ACC112 (cell line): ENCODE measurements at regions not wholly inside any gene's neighbourhood (a gene's known extent, or its start where the extent isn't known, plus 50 kb on each side); places are given as distances from the start of the nearest gene placed in this dataset.
"Not testable (repeated sequence)": the region's sequence is repeated elsewhere in the genome, so short reads cannot be mapped to it uniquely, and the experiment has no call there.

Experiments used
- H2AFZ ChIP-seq: fragments of 200-600 bp; sonication (generic); one replicate; pipeline ENCODE4 v1.6.0; 2017; ENCODE audit warnings: antibody characterized with exemption, low read length; ENCODE audit not compliant: unreplicated experiment
- H3K27ac ChIP-seq: fragments of 200-600 bp; sonication (generic); 2 replicates; pipeline ENCODE4 v1.5.1; 2014; ENCODE audit warnings: low read depth, mild to moderate bottlenecking, antibody characterized with exemption, low read length, moderate library complexity
- H3K27me3 ChIP-seq: fragments of 200-600 bp; sonication (generic); 2 replicates; pipeline ENCODE4 v1.6.1; 2014; ENCODE audit warnings: mild to moderate bottlenecking, antibody characterized with exemption, low read length, moderate library complexity, mixed read lengths; ENCODE audit not compliant: insufficient read depth
- H3K36me3 ChIP-seq: fragments of 200-600 bp; sonication (generic); 2 replicates; pipeline ENCODE4 v1.6.1; 2016; ENCODE audit warnings: mild to moderate bottlenecking, antibody characterized with exemption, low read length, moderate library complexity, mixed read lengths; ENCODE audit not compliant: insufficient read depth
- H3K4me1 ChIP-seq: fragments of 200-600 bp; sonication (generic); one replicate; pipeline ENCODE4 v1.6.1; 2016; ENCODE audit warnings: low read length, mixed read lengths; ENCODE audit not compliant: insufficient read depth, unreplicated experiment, control insufficient read depth
- H3K4me3 ChIP-seq: fragments of 200-600 bp; sonication (generic); 2 replicates; pipeline ENCODE4 v1.5.1; 2014; ENCODE audit warnings: mild to moderate bottlenecking, low read depth, low read length
- H3K79me2 ChIP-seq: fragments of 200-600 bp; sonication (generic); one replicate; pipeline ENCODE4 v1.6.0; 2016; ENCODE audit warnings: low read length; ENCODE audit not compliant: control insufficient read depth, unreplicated experiment, insufficient read depth

DNA sequence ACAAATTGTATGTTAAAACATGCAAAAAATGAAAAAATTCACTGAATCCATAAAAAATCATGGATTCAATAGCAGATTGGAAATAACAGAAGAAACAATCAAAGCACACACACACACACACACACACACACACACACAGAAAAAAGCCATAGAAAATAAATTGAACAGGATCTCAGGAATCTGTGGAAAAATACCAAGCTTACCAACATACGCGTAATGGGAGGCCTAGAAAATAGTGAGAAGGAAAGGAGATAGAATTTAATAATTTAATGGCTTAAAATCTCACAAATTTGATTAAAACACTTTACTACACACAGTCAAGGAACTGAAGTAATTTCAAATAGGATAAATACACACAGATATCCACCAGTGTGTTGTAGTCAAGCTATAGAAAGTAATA is 1671.5 kb upstream of the PIK3C3 start:
- Histone ChIP-seq H3K4me3 (no peak overlapping the region), H3K27me3 (no peaks in the 10 kb centered on the region), H3K27ac (no peak overlapping the region), H2AFZ (no peak overlapping the region), H3K36me3 (no peaks in the 10 kb centered on the region), H3K4me1 (no peaks in the 10 kb centered on the region), H3K79me2 (no peaks in the 10 kb centered on the region)

DNA sequence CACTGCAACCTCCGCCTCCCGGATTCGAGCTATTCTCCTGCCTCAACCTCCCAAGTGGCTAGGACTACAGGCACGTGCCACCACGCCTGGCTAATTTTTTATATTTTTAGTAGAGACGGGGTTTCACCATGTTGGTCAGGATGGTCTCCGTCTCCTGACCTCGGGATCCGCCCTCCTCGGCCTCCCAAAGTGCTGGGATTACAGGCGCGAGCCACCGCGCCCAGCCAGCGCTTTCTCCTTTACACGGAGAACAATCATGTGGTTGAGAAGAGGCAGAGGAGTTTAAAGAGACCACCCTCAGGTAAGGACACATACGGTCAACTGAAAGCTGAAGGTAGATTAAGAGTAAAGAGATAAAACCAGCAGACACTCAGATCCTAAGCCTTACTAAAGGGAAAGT is 1673.7 kb upstream of the PIK3C3 start:
- not testable (repeated sequence) for H3K27ac ChIP-seq, H3K27me3 ChIP-seq, H3K79me2 ChIP-seq, H3K4me3 ChIP-seq, H2AFZ ChIP-seq, H3K36me3 ChIP-seq, H3K4me1 ChIP-seq

DNA sequence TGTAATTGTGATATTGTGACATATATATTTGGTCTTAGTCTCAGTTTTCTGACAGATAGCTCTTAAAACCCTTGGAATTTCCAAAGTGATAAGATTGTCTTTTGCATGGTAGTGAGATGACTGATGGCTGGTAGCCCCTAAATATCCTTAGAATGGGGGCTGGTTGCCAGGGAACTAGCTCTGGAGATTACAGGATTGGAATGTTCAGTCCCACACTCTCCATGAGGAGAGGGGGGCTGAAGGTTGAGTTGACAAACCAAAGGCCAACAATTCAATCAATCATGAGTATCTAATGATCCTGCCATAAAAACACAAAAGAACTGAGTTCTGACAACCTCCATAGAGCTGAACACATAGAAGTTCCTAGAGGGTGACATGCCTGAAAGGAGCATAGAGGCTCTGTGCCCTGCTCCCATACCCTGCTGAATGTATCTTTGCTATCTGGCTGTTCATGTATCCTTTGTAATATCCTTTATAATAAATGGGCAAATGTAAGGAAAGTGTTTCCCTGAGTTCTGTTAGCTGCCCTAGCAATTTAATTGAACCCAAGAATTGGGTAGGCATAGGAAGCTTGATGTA is 1680.3 kb upstream of the PIK3C3 start:
- Histone ChIP-seq H3K4me3 (no peak overlapping the region), H3K79me2 (no peaks in the 10 kb centered on the region), H3K4me1 (no peaks in the 10 kb centered on the region), H3K27me3 (0 out of 2 replicates have a peak, but pooled peaks cover 3% of the 10 kb centered on the region), H2AFZ (no peak overlapping the region), H3K27ac (no peak overlapping the region), H3K36me3 (no peaks in the 10 kb centered on the region)

DNA sequence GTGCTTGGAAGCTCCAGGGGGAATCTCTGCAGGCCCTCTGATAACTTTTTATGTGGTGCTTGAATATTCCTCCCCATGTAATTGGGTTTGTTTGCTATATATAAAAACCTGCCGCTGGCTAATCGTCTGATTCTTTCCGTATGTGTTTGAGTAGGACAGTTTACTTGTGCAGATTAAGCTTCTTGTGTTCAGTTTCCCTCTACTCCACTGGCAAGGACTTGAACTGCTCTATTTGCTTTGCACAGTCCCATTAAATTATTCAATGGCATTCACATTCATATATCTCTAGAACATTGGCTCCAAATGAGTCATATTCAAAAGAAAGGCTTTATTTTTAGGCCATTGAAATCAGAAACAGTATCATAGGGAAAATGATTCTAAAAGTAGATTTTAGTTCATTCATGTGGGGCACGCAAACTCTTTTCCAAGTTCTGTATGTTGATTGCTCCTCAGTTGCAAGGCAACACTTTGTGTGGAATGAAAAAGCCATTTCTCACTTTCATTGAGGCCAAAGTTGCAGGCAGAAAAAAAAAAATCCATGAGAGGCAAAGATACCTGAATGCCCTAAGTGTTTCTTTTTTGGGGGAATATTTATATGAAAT is 1682.3 kb upstream of the PIK3C3 start:
- Histone ChIP-seq H3K27me3 (peaks cover 10% of the 10 kb centered on the region; the same call in 1 of the 2 replicates), H3K79me2 (no peaks in the 10 kb centered on the region), H3K4me3 (no peak overlapping the region), H2AFZ (no peak overlapping the region), H3K27ac (no peak overlapping the region), H3K36me3 (no peaks in the 10 kb centered on the region), H3K4me1 (no peaks in the 10 kb centered on the region)

DNA sequence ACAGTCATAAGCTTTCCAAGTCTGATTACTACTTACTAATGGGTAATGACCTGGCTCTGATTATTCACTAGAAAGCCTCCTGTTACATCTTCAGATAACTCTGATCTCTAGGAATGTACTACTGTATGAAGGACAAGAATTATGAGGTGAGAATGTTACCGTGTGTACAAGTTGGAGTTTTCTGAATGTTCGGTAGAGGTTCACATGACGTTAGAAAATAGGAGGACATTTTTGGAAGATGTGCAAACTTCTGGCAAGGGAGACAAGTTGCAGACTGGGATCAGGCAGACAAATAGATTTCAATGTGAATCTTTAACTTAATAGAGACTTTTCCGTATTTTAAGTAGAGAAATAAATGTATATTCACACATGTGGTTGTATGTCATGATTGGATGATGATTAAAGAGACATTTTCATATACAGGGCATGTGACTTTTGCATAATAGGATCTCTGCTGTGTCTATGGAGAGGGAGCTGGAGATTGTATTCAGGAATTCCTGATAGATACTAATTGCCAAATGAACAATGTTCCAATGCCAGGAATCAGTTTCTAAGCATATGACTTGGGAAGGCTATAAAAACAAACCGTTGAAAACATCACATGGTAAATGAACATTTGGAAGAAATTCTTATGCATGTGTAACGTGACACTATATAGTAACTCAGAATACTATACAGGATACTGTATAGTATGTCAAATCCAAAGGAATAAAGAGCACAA is 1695.8 kb upstream of the PIK3C3 start:
- Histone ChIP-seq H3K27ac (no peak overlapping the region), H3K36me3 (no peaks in the 10 kb centered on the region), H3K4me3 (no peak overlapping the region), H2AFZ (no peak overlapping the region), H3K27me3 (no peaks in the 10 kb centered on the region; the same call in 1 of the 2 replicates), H3K79me2 (no peaks in the 10 kb centered on the region), H3K4me1 (no peaks in the 10 kb centered on the region)

DNA sequence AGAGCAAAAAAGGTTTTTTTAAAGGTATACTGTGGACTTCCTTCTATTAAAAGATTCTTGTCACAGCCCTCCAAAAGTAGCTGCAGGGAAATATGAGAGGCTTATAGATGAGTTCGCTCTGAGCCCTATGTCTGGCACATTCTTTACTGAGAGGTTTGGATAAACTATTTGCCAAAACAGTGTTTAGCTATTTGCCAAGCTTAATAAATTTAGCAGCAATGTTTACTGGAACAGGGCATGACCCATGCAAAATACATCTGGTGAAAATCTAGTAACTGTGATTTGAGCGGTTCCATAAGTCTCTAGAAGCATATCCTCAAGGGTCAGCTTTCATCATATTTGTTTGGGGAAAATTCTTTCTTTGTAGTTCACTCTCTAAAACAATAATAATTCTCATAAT is 1696.7 kb upstream of the PIK3C3 start:
- no peak overlapping the region for H3K27ac ChIP-seq
- H2AFZ ChIP-seq, result no peak overlapping the region
- H3K27me3 ChIP-seq, result no peaks in the 10 kb centered on the region; the same call in 1 of the 2 replicates
- no peaks in the 10 kb centered on the region for H3K79me2 ChIP-seq
- H3K4me3 ChIP-seq, result no peak overlapping the region
- no peaks in the 10 kb centered on the region for H3K36me3 ChIP-seq
- no peaks in the 10 kb centered on the region for H3K4me1 ChIP-seq

DNA sequence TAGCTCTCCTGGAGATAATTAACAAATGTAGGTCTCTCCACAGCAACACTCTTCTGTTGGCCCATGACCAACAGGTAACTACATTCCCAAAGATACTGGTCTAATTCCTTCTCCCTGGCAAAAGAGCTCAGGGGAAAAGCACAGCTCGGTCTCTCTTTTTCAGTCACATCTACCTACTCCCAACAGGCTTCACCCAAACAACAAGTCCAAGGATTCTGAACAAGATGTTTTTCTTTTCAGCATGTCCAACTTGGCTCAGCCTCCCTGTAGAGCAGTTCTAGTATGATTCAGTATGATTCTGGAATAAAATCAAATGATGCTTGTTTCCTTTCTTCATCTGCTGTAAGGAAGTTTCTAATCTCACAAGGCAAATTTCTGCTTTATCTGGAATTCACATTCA is 1704.8 kb upstream of the PIK3C3 start:
- H3K4me3 ChIP-seq, result no peak overlapping the region
- H3K4me1 ChIP-seq, result no peaks in the 10 kb centered on the region
- H2AFZ ChIP-seq, result no peak overlapping the region
- H3K27ac ChIP-seq, result no peak overlapping the region
- H3K36me3 ChIP-seq, result no peaks in the 10 kb centered on the region
- no peaks in the 10 kb centered on the region; the same call in 1 of the 2 replicates for H3K27me3 ChIP-seq
- no peaks in the 10 kb centered on the region for H3K79me2 ChIP-seq

DNA sequence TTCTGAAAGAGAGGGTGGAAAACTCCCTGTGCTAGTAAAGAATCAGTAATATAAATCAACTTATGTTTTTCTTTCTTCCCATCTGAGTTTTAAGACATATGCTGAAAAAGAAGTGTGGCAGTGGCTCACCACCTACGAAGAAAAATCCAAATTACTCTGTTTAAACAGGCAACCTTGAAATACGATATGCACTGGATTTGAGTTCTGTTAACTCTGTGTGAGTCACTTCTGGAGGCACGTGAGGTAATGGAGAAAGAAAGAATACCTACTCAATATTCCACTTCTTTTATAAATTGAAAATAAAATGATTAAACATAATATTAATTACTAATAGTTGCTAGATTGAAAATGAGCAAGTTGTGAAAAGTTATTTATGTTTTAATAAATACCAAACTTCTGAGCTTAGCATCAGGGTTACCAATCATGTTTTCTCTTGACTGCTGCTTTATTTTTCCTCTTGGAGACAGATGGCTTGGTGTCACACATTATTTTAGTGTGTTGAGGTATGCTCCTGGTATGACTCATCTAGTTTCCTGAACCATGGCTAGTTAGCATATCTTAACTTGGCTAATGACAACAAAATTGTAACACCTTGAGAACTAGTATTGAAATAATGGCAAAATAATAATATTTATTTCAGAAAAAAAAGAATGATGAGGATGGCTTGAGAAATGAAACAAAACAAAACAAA is 1705.5 kb upstream of the PIK3C3 start:
- Histone ChIP-seq H3K79me2 (no peaks in the 10 kb centered on the region), H3K36me3 (no peaks in the 10 kb centered on the region), H2AFZ (no peak overlapping the region), H3K4me1 (no peaks in the 10 kb centered on the region), H3K27ac (no peak overlapping the region), H3K27me3 (no peaks in the 10 kb centered on the region; the same call in 1 of the 2 replicates), H3K4me3 (no peak overlapping the region)

DNA sequence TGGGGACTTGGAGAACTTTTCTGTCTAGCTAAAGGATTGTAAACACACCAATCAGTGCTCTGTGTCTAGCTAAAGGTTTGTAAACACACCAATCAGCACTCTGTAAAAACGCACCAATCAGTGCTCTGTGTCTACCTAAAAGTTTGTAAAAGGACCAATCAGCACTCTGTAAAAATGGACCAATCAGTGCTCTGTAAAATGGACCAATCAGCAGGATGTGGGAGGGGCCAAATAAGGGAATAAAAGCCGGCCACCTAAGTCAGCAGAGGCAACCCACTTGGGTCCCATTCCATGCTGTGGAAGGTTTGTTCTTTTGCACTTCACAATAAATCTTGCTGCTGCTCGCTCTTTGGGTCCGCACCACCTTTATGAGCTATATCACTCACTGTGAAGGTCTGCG is 1709.4 kb upstream of the PIK3C3 start:
- not testable (repeated sequence) for H2AFZ ChIP-seq, H3K27ac ChIP-seq, H3K27me3 ChIP-seq, H3K79me2 ChIP-seq, H3K4me1 ChIP-seq, H3K36me3 ChIP-seq, H3K4me3 ChIP-seq

DNA sequence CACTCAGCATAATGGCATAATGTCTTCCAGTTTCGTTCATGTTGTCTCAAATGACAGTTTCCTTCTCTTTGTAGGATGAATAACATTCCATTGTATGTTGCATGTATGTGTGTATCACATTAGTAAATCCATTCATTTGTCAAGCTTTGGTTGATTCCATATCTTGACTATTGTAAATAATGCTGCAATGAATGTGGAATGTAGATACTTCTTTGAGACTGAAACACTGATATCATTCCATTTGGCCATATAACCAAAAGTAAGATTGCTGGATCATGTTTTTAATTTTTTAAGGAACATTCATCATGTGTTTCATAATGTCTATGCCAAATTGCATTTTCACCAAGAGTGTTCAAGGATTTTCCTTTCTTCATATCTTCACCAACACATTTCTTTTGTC is 1711.4 kb upstream of the PIK3C3 start:
- no peak overlapping the region for H2AFZ ChIP-seq
- no peaks in the 10 kb centered on the region for H3K36me3 ChIP-seq
- no peak overlapping the region for H3K27ac ChIP-seq
- no peak overlapping the region for H3K4me3 ChIP-seq
- no peaks in the 10 kb centered on the region for H3K4me1 ChIP-seq
- H3K79me2 ChIP-seq, result no peaks in the 10 kb centered on the region
- H3K27me3 ChIP-seq, result no peaks in the 10 kb centered on the region; the same call in 1 of the 2 replicates
